Subcutaneous abdominal adipose tissue (tissue), 5 donors: ENCODE measurements at regions not wholly inside any gene's neighbourhood (a gene's known extent, or its start where the extent isn't known, plus 50 kb on each side); places are given as distances from the start of the nearest gene placed in this dataset.

Source experiments
- H3K27ac ChIP-seq: one replicate; pipeline ENCODE4 v1.7.0; 2013; ENCODE audit warnings: low read depth, mild to moderate bottlenecking, inconsistent platforms, low read length, moderate library complexity
- H3K27me3 ChIP-seq, 5 donors: one replicate each; pipeline ENCODE4 v1.7.0; 2013; ENCODE audit warnings: low read length in 5 of 5, inconsistent platforms in 1 of 5; ENCODE audit not compliant: control insufficient read depth in 5 of 5, insufficient read depth in 4 of 5
- H3K36me3 ChIP-seq, 5 donors: one replicate each; pipeline ENCODE4 v1.7.0; 2013; ENCODE audit warnings: low read length in 5 of 5; ENCODE audit not compliant: control insufficient read depth in 5 of 5, insufficient read depth in 5 of 5
- H3K4me1 ChIP-seq, 5 donors: one replicate each; pipeline ENCODE4 v1.7.0; 2013; ENCODE audit warnings: low read length in 5 of 5, mild to moderate bottlenecking in 3 of 5, moderate library complexity in 1 of 5; ENCODE audit not compliant: control insufficient read depth in 5 of 5, insufficient read depth in 5 of 5
- H3K4me3 ChIP-seq, 5 donors: one replicate each; pipeline ENCODE4 v1.7.0; 2013; ENCODE audit warnings: low read length in 5 of 5, low read depth in 1 of 5
- H3K9ac ChIP-seq, 5 donors: one replicate each; pipeline ENCODE4 v1.7.0; 2013; ENCODE audit warnings: low read length in 5 of 5, mild to moderate bottlenecking in 4 of 5, moderate library complexity in 3 of 5
- H3K9me3 ChIP-seq, 5 donors: one replicate each; pipeline ENCODE4 v1.7.0; 2013; ENCODE audit warnings: low read length in 5 of 5; ENCODE audit not compliant: control insufficient read depth in 5 of 5
- donor health status: healthy.
- donor health status: healthy.
- donor health status: healthy.
- donor health status: healthy.
- donor health status: healthy.

- Histone ChIP-seq H3K9ac (no peak overlapping the region), H3K27ac (no peak overlapping the region), H3K27me3 (no peaks in the 10 kb centered on the region), H3K4me3 (no peak overlapping the region), H3K4me1 (peaks cover 2 to 11% (median 7%) of the 10 kb centered on the region in 5 donors), H3K36me3 (no peaks in the 10 kb centered on the region), H3K9me3 (no peaks in the 10 kb centered on the region)
These were observed 387.6 kb downstream of the CDC5L start for GRCh38 chr6:44775121-44775520.

- Histone ChIP-seq H3K9ac (no peak overlapping the region), H3K4me3 (no peak overlapping the region), H3K9me3 (no peaks in the 10 kb centered on the region), H3K36me3 (no peaks in the 10 kb centered on the region), H3K27ac (no peak overlapping the region), H3K4me1 (peaks cover 2 to 12% (median 6%) of the 10 kb centered on the region in 5 donors), H3K27me3 (no peaks in the 10 kb centered on the region)
These were observed 388.8 kb downstream of the CDC5L start for GRCh38 chr6:44776344-44776743.

GRCh38 chr6:44778513-44778912 lies 391.0 kb downstream of the CDC5L start:
- Histone ChIP-seq H3K27me3 (no peaks in the 10 kb centered on the region), H3K4me3 (no peak overlapping the region), H3K9me3 (no peaks in the 10 kb centered on the region), H3K4me1 (peaks cover 0 to 10% (median 4%) of the 10 kb centered on the region in 5 donors), H3K27ac (no peak overlapping the region), H3K9ac (no peak overlapping the region), H3K36me3 (no peaks in the 10 kb centered on the region)
